Cardiac septum (tissue), 1 donor: ENCODE measurements at regions not wholly inside any gene's neighbourhood (a gene's known extent, or its start where the extent isn't known, plus 50 kb on each side); places are given as distances from the start of the nearest gene placed in this dataset.

Source experiments
- DNase-seq: peaks from one replicate; pipeline ENCODE4 v3.0.0-alpha.2; 2020; ENCODE audit warnings: low spot score
- intact Hi-C: fragments of 100-400 bp; cut with DNase I; formaldehyde crosslinking; loops from one replicate; pipeline ENCODE4 v1.14.0; 2022
- donor health status: DM: no; HTN: no; CAD: no.

DNA sequence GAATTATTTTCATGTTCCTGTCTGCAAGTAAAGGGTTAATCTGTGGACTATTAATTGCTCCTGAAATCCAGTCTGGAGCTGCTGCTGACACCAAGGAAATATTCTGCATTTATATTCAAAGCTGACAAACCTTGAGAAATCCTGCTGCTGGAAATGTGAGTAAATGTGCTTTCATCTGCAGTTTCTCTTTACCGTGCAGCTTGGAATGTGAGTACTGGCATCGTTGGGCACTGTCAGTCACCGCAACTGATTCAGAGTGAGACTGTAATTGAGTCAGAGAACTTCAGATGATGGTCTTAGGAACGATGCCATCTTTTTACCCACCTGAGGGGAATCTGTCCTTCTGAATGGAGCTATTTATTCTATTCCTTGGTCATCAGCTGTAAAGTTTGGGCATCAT, 420.6 kb downstream of the SIPA1L2 start:
- DNase-seq = no peak
- intact Hi-C loops = no loop called here

DNA sequence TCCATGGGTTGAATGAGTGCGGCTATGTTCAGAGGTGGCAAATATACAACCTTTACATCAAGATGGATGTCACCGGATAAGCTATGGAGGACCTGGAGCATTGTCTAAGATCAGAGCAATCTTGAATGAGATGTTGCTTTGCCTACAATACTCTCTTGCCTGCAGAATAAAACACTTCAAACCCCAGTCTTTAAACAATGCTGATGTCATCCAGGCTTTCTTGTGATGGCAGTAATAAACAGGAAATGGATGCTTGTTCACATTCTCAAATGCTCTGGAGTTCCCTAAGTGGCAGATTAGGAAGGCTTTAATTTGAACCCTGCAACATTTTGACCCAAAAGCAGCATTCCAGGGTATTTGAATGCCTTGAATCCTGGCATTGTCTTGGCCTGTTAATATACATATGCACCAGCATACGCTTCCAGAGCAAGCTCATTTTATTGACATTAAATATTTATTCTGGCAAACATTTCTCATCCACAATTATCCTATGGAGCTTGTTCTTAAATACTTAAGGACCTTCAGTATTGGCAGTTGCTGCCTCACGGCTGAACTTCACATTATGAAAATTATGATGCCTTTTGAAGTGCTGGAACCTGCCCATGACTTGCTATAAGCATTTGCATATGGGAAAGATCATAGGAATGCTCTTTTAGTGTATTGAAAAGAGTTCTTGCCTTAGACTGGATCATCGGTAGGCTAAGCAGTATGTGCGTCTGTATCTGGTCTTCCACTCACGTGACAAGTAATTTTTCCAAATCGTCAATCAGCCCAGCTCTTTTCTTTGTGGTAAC, 422.7 kb downstream of the SIPA1L2 start:
- intact Hi-C loops = no loop called here
- no peak for DNase-seq

GRCh38 chr1:232204269-232204668, 425.7 kb downstream of the SIPA1L2 start:
- intact Hi-C loops = no loop called here
- DNase-seq = no peak

GRCh38 chr1:232201024-232201423, 428.9 kb downstream of the SIPA1L2 start:
- intact Hi-C loops = no loop called here
- DNase-seq = no peak

DNA sequence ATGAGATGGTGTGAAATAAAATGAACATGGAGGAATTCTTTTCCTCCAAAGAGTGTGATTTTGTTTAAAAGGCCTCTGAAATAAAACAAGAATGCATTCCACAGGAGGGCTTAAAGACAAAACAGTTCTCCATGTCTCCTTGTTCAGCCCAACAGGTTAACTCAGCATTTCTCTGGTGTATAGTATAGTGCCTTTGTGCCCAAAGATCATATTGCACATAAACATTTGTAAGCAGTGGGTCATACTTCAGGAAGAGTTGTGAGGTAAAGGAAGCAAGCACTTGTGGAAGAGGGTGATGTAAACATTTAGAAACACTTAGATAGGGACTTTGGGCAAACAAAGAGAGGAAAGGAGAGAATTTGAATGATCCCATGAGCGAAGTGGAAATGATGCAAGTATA, 433.9 kb downstream of the SIPA1L2 start:
- intact Hi-C loops = no loop called here
- no peak for DNase-seq

GRCh38 chr1:232194424-232194823, 435.5 kb downstream of the SIPA1L2 start:
- intact Hi-C loops = no loop called here
- DNase-seq = no peak

- no peak for DNase-seq
- intact Hi-C loops = no loop called here
Observed at GRCh38 chr1:232193451-232193783, 436.5 kb downstream of the SIPA1L2 start.

GRCh38 chr1:232192781-232193450, 437.0 kb downstream of the SIPA1L2 start:
- intact Hi-C loops = no loop called here
- DNase-seq = no peak

- DNase-seq = no peak
- intact Hi-C loops = no loop called here
Observed at GRCh38 chr1:232191560-232191959, 438.4 kb downstream of the SIPA1L2 start.

GRCh38 chr1:232188318-232188717, 441.6 kb downstream of the SIPA1L2 start:
- no peak for DNase-seq
- intact Hi-C loops = no loop called here

GRCh38 chr1:232186931-232187330, 443.0 kb downstream of the SIPA1L2 start:
- no peak for DNase-seq
- intact Hi-C loops = no loop called here

DNA sequence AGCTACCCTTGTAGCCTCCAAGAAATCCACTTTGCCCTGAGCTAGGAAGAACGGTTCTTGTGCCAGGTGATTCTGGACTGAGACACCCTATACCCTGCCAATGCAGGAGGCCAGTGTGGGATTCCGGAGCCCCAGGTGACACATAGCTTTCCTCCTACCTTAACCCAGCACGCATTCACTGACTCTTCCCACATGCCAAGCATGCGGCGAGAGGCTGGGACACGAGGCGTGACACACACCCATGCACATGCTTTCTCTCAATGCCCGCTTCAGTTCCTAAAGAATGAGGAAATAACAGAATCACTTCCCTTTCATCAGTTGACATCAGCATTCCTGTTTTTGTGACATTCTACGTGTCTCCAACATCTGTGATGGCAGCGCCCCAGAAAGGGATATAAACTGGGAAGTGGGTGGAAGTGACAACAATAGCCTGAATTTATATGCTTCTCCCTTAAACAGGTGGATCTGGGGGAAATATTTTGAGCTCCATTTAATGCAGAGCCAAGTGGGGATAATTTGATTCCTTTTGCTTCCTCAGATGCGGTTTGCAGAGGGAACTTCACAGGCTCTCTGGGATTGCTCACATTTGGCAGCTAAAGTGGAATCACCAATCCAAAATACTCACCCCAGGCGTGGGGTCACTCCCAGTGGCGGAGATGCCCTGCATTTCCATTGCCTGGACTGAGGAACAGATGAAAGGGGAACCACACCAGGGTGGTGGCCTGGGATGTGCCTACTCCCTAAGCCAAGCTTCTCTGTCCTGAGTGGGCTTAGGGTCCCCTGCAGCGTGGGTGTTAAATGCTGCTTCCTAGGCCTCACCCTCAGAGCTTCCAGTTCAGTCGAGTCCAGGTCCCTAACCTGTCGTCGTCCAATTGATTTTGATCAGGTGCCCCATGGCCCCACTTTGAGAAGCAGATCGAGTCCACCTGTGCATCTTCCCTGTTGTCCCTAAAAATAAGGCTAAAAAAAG, 445.1 kb downstream of the SIPA1L2 start:
- no peak for DNase-seq
- intact Hi-C loops = no loop called here

DNA sequence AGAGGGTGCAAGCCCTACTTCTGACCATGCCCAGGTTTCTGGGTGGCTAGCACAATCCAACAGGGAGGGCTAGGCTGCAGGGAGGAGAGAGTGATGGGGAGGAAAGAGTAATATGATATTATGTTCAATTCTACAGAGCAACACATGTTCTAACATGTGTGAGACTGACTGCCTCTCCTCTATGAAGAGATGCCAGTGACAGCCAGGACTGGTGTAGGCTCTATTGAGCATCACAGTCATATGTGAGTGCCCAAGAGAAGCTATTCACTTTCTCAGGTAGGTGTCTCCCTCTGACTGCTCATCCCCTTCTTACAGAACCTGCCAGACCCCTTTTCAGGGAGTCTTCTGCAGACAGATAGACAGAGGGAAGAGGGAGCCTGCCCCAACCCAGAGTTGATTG, 446.1 kb downstream of the SIPA1L2 start:
- no peak for DNase-seq
- intact Hi-C loops = no loop called here

GRCh38 chr1:232183266-232183800, 446.6 kb downstream of the SIPA1L2 start:
- intact Hi-C loops = no loop called here
- no peak for DNase-seq

- intact Hi-C loops = no loop called here
- no peak for DNase-seq
Observed at GRCh38 chr1:232182236-232182635, 447.7 kb downstream of the SIPA1L2 start.

DNA sequence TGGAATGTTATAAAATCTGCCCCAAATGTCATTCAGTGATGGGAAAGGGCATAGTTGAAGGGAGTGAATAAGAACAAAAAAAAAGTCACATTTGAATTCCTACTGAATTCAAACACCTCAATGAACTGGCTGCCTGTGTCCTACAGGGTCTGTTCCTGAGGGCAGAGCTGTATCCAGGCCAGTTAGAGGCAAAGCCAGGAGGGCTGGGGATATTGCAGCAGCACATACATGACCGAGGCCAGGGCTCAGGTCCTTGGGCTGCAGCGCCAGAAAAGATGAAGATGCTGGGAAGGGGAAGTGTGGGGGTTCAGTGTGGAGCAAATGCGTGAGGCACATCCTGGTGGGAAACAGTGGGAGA, 449.2 kb downstream of the SIPA1L2 start:
- no peak for DNase-seq
- intact Hi-C loops = no loop called here

- no peak for DNase-seq
- intact Hi-C loops = no loop called here
Observed at GRCh38 chr1:232179896-232180778, 449.8 kb downstream of the SIPA1L2 start.

DNA sequence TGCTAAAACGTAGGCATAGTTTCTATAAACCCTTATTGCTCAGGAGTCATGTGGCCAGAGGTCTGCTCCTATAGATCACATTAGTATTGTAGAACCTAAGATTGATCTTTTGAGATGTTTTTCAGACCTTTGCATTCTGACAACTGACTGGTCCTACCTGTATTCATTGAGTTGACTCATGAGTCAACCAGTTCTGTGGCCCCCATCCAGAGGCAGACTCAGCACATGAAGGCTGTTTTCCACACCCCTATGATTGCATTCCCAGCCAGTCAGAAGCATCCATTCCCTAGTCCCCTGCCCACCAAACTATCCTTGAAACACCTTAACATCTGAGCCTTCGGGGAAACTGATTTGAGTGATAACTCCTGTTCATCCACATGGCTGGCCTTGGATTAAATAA, 451.7 kb downstream of the SIPA1L2 start:
- intact Hi-C loops = no loop called here
- no peak for DNase-seq

DNA sequence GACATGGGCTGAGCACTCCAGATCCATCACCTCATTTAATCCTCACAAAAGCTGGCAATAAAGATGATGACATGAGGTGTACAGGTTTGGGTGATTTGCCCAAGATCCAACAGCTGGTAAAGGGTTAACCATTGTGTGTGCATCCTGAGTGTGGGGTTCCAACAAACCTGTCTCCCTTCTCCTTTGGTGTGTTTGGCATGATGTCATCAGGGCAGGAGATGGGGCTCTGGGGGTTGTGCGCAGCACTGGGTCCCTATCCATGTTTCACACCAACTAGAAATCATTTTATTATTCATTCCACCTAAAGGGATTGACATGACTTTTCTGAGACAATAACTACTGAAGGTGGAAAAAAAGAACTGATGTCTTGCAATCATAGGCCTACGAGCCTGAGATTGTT, 452.5 kb downstream of the SIPA1L2 start:
- intact Hi-C loops = no loop called here
- DNase-seq = no peak
